GM18517 (cell line): ENCODE measurements at regions not wholly inside any gene's neighbourhood (a gene's known extent, or its start where the extent isn't known, plus 50 kb on each side); places are given as distances from the start of the nearest gene placed in this dataset.
"Not testable (repeated sequence)": the region's sequence is repeated elsewhere in the genome, so short reads cannot be mapped to it uniquely, and the experiment has no call there.

Experiments used
- ATAC-seq: cut with Tn5 transposase; IDR thresholded peaks from one replicate; pipeline ENCODE4 v1.9.1; 2021; ENCODE audit warnings: mild to moderate bottlenecking, moderate library complexity; ENCODE audit not compliant: unreplicated experiment

- no peak for ATAC-seq
Measured at GRCh38 chr4:53721263-53721662, 130.0 kb upstream of the LNX1 start.

GRCh38 chr4:53720776-53721175, 129.5 kb upstream of the LNX1 start:
- no peak for ATAC-seq

GRCh38 chr4:53717064-53717549, 125.8 kb upstream of the LNX1 start:
- no peak for ATAC-seq

- ATAC-seq, result no peak
Measured at GRCh38 chr4:53716471-53717063, 125.3 kb upstream of the LNX1 start.

GRCh38 chr4:53716011-53716410, 124.7 kb upstream of the LNX1 start:
- no peak for ATAC-seq

- no peak for ATAC-seq
Measured at GRCh38 chr4:53714236-53715140, 123.2 kb upstream of the LNX1 start.

GRCh38 chr4:53713767-53714166, 122.5 kb upstream of the LNX1 start:
- no peak for ATAC-seq

GRCh38 chr4:53713296-53713695, 122.0 kb upstream of the LNX1 start:
- ATAC-seq, result no peak

GRCh38 chr4:53712408-53713020, 121.2 kb upstream of the LNX1 start:
- no peak for ATAC-seq

GRCh38 chr4:53711926-53712325, 120.6 kb upstream of the LNX1 start:
- ATAC-seq, result no peak

- no peak for ATAC-seq
Measured at GRCh38 chr4:53709693-53710092, 118.4 kb upstream of the LNX1 start.

- ATAC-seq, result no peak
Measured at GRCh38 chr4:53707491-53707890, 116.2 kb upstream of the LNX1 start.

- peak; percentile 30 for ATAC-seq
Measured at GRCh38 chr4:53706422-53707032, 115.2 kb upstream of the LNX1 start.

GRCh38 chr4:53705972-53706371, 114.7 kb upstream of the LNX1 start:
- ATAC-seq, result no peak

- peak; percentile 29 for ATAC-seq
Measured at GRCh38 chr4:53705151-53705764, 114.0 kb upstream of the LNX1 start.

- ATAC-seq, result no peak
Measured at GRCh38 chr4:53704329-53704728, 113.0 kb upstream of the LNX1 start.

- no peak for ATAC-seq
Measured at GRCh38 chr4:53703267-53703655, 112.0 kb upstream of the LNX1 start.

GRCh38 chr4:53702334-53703266, 111.3 kb upstream of the LNX1 start:
- ATAC-seq, result peak; percentile 79

GRCh38 chr4:53701260-53701659, 110.0 kb upstream of the LNX1 start:
- not testable (repeated sequence) for ATAC-seq

GRCh38 chr4:53699310-53699709, 108.0 kb upstream of the LNX1 start:
- not testable (repeated sequence) for ATAC-seq
